ENCODE measurements at regions not wholly inside any gene's neighbourhood (a gene's known extent, or its start where the extent isn't known, plus 50 kb on each side); places are given as distances from the start of the nearest gene placed in this dataset.
"Not testable (repeated sequence)": the region's sequence is repeated elsewhere in the genome, so short reads cannot be mapped to it uniquely, and the experiment has no call there.

DNA sequence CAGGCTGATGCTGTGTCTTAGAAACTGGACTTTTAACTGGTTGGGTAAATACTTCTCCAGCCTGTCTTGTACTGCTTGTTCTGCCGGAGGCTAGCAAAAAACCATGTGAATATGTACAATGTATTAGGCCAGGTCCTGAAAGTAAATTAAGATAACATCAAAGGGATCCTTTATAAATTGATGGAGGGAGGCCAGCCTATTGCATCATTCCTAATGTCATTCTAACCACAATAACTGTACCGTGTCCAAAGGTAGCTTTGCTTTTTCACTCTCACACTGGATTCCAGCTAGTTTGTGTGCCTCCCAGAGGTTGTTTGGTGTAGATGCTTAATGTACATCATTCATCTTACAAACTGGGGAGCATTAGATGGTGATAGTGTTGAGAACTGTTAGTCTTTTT is 91.2 kb upstream of the SEM1 start:
- H3K4me3 ChIP-seq (ENCODE audit: low read depth, low read length) = no peak overlapping the region
- H3K36me3 ChIP-seq (ENCODE audit: control insufficient read depth, insufficient read depth, low read length) = no peaks in the 10 kb centered on the region
- intact Hi-C loops (cut with micrococcal nuclease; ENCODE audit: unreplicated experiment) = no loop called here
- ChIA-PET POLR2A (no interaction called here), CTCF (no interaction called here)
- H3K4me1 Mint-ChIP-seq (ENCODE audit: low read depth, unreplicated experiment) = no peaks in the 10 kb centered on the region
- no peaks in the 10 kb centered on the region for H3K27me3 ChIP-seq (replicated peaks; ENCODE audit: control insufficient read depth, insufficient read depth, low read length)
- H3K36me3 Mint-ChIP-seq (ENCODE audit: insufficient read depth, unreplicated experiment) = no peaks in the 10 kb centered on the region
- peaks cover 10% of the 10 kb centered on the region for H3K27me3 Mint-ChIP-seq (ENCODE audit: insufficient read depth, unreplicated experiment)
- H3K4me1 ChIP-seq = no peaks in the 10 kb centered on the region
- no peak for DNase-seq
- no peaks in the 10 kb centered on the region for H3K9me3 ChIP-seq
- no peak overlapping the region for H3K27ac Mint-ChIP-seq (ENCODE audit: unreplicated experiment)
- no TSS peak for BruUV-seq (replicated peaks)
- H3K4me3 Mint-ChIP-seq (ENCODE audit: unreplicated experiment) = no peak overlapping the region
- no peaks in the 10 kb centered on the region for H3K9me3 Mint-ChIP-seq (ENCODE audit: unreplicated experiment)
- TF ChIP-seq, protein P1, sequence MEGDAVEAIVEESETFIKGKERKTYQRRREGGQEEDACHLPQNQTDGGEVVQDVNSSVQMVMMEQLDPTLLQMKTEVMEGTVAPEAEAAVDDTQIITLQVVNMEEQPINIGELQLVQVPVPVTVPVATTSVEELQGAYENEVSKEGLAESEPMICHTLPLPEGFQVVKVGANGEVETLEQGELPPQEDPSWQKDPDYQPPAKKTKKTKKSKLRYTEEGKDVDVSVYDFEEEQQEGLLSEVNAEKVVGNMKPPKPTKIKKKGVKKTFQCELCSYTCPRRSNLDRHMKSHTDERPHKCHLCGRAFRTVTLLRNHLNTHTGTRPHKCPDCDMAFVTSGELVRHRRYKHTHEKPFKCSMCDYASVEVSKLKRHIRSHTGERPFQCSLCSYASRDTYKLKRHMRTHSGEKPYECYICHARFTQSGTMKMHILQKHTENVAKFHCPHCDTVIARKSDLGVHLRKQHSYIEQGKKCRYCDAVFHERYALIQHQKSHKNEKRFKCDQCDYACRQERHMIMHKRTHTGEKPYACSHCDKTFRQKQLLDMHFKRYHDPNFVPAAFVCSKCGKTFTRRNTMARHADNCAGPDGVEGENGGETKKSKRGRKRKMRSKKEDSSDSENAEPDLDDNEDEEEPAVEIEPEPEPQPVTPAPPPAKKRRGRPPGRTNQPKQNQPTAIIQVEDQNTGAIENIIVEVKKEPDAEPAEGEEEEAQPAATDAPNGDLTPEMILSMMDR (IDR thresholded peaks at IDR 0.05; ENCODE audit: insufficient read depth in 1 of 2, low read depth in 1 of 2, low read length in 1 of 2, severe bottlenecking in 1 of 2, unreplicated experiment in 1 of 2) = no peak

DNA sequence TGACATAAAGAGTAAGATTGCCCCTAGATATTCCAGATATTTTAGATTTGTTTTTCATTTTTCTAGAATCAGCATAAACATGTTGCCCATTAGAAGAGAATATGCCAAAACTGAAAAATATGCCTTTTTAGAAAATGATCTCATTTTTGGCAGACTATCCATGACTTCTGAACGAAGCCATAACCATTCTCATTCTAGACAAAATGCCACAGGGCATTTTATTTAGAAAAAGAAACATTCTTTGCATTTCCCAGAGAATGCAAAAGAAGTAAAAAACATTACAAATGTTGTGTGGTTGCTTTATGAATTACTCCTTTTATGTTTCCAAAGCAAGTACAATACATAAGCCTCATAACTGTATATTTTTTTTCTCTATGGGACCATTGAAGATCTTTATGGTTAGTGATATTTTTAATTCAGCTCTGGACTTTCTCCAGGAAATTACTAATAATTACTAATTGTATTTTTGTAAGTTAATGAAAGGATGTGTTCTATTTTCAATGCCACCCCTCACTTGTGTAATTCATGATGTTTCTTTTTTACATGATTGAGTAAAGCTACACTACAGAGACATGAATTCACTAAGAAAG is 109.6 kb upstream of the SEM1 start:
- TF ChIP-seq, protein P1 (IDR thresholded peaks at IDR 0.05; ENCODE audit: insufficient read depth in 1 of 2, low read depth in 1 of 2, low read length in 1 of 2, severe bottlenecking in 1 of 2, unreplicated experiment in 1 of 2) = no peak
- Histone ChIP-seq H3K36me3 (ENCODE audit: control insufficient read depth, insufficient read depth, low read length) (no peaks in the 10 kb centered on the region), H3K27me3 (replicated peaks; ENCODE audit: control insufficient read depth, insufficient read depth, low read length) (no peaks in the 10 kb centered on the region), H3K4me1 (no peaks in the 10 kb centered on the region), H3K9me3 (no peaks in the 10 kb centered on the region), H3K4me3 (ENCODE audit: low read depth, low read length) (no peak overlapping the region)
- ChIA-PET CTCF (no interaction called here), POLR2A (no interaction called here)
- no peak for DNase-seq
- Mint-ChIP-seq H3K4me3 (ENCODE audit: unreplicated experiment) (no peak overlapping the region), H3K27ac (ENCODE audit: unreplicated experiment) (no peak overlapping the region), H3K36me3 (ENCODE audit: insufficient read depth, unreplicated experiment) (no peaks in the 10 kb centered on the region), H3K4me1 (ENCODE audit: low read depth, unreplicated experiment) (no peaks in the 10 kb centered on the region), H3K27me3 (ENCODE audit: insufficient read depth, unreplicated experiment) (peaks cover 2% of the 10 kb centered on the region), H3K9me3 (ENCODE audit: unreplicated experiment) (no peaks in the 10 kb centered on the region)
- intact Hi-C loops (cut with micrococcal nuclease; ENCODE audit: unreplicated experiment) = no loop called here
- BruUV-seq (replicated peaks) = no TSS peak

DNA sequence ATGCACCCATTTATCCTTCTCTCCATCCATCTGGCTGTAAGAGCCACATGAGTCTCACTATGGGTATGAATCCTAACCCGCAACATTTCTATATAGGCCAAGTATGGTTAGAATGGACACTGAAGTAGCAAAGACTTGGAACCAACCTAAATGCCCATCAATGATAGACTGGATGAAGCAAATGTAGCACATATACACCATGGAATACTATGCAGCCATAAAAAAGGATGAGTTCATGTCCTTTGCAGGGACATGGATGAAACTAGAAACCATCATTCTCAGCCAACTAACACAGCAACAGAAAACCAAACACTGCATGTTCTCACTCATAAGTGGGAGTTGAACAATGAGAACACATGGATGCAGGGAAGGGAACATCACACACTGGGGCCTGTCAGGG is 111.5 kb upstream of the SEM1 start:
- H3K27ac Mint-ChIP-seq (ENCODE audit: unreplicated experiment); CTCF ChIA-PET: not testable (repeated sequence)

DNA sequence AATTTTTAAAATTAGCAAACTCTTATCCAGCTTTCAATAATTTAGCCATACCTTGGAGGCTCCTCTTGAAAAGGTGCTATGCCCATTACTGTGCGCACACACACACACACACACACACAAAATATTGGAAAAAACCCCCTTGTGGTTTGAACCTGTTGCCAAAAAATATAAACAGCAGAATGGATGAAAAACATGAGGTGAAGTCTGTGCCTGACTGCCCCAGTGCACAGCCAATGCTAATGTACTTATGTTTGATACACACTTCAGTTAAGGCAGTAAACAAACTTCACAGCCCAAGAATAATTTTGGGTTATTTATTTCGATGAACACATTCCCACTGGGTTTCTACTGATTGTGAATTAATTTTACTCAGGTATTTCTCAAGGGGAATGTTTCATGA is 113.2 kb upstream of the SEM1 start:
- DNase-seq = no peak
- Mint-ChIP-seq H3K27ac (ENCODE audit: unreplicated experiment) (no peak overlapping the region), H3K9me3 (ENCODE audit: unreplicated experiment) (no peaks in the 10 kb centered on the region), H3K36me3 (ENCODE audit: insufficient read depth, unreplicated experiment) (no peaks in the 10 kb centered on the region), H3K27me3 (ENCODE audit: insufficient read depth, unreplicated experiment) (peaks cover 2% of the 10 kb centered on the region), H3K4me1 (ENCODE audit: low read depth, unreplicated experiment) (no peaks in the 10 kb centered on the region), H3K4me3 (ENCODE audit: unreplicated experiment) (no peak overlapping the region)
- Histone ChIP-seq H3K4me1 (no peaks in the 10 kb centered on the region), H3K27me3 (replicated peaks; ENCODE audit: control insufficient read depth, insufficient read depth, low read length) (no peaks in the 10 kb centered on the region), H3K4me3 (ENCODE audit: low read depth, low read length) (no peak overlapping the region), H3K9me3 (no peaks in the 10 kb centered on the region), H3K36me3 (ENCODE audit: control insufficient read depth, insufficient read depth, low read length) (no peaks in the 10 kb centered on the region)
- intact Hi-C loops (cut with micrococcal nuclease; ENCODE audit: unreplicated experiment) = loop anchor here (5.0 kb wide), 1 partner anchor 329 kb away; no protein-coding TSS in a partner anchor
- no TSS peak for BruUV-seq (replicated peaks)
- ChIA-PET POLR2A (no interaction called here), CTCF (no interaction called here)
- TF ChIP-seq, protein P1 (IDR thresholded peaks at IDR 0.05; ENCODE audit: insufficient read depth in 1 of 2, low read depth in 1 of 2, low read length in 1 of 2, severe bottlenecking in 1 of 2, unreplicated experiment in 1 of 2) = no peak

More for the DNA sequence above, 111.5 kb upstream of the SEM1 start:
- DNase-seq; H3K27me3 Mint-ChIP-seq (ENCODE audit: insufficient read depth, unreplicated experiment); H3K27me3 ChIP-seq (replicated peaks; ENCODE audit: control insufficient read depth, insufficient read depth, low read length); H3K36me3 Mint-ChIP-seq (ENCODE audit: insufficient read depth, unreplicated experiment); H3K4me3 ChIP-seq (ENCODE audit: low read depth, low read length); H3K36me3 ChIP-seq (ENCODE audit: control insufficient read depth, insufficient read depth, low read length); H3K9me3 ChIP-seq; H3K4me1 ChIP-seq; H3K4me3 Mint-ChIP-seq (ENCODE audit: unreplicated experiment); H3K4me1 Mint-ChIP-seq (ENCODE audit: low read depth, unreplicated experiment); H3K9me3 Mint-ChIP-seq (ENCODE audit: unreplicated experiment); POLR2A ChIA-PET; BruUV-seq (replicated peaks): not testable (repeated sequence)
- intact Hi-C loops (cut with micrococcal nuclease; ENCODE audit: unreplicated experiment) = loop anchor here (5.0 kb wide), 1 partner anchor 331 kb away; no protein-coding TSS in a partner anchor
